GM12878 (cell line): ENCODE measurements at regions not wholly inside any gene's neighbourhood (a gene's known extent, or its start where the extent isn't known, plus 50 kb on each side); places are given as distances from the start of the nearest gene placed in this dataset.

Experiments used
- ATAC-seq: fragments of 200-7000 bp; cut with Tn5 transposase; 3 replicates; pipeline ENCODE4 v1.9.1; 2020; ENCODE audit warnings: mild to moderate bottlenecking, moderate library complexity
- BruUV-seq: library from RNA; stranded (reverse); fragments of 400-500 nt; replicated peaks from 2 replicates; lab custom pipeline; 2021; lab: Mats Ljungman, UMichigan
- CTCF ChIA-PET: fragments of 300-600 bp; sonication (Branson Sonifier 250); formaldehyde crosslinking; extraction: SDS; loops from one replicate; lab custom pipeline; 2021; ENCODE audit warnings: inconsistent platforms; lab: Yijun Ruan, JAX
- POLR2A ChIA-PET: fragments of 350-600 bp; formaldehyde crosslinking; extraction: SDS; loops from one replicate; lab custom pipeline; 2021; ENCODE audit warnings: inconsistent platforms; lab: Charles Lee
- RAD21 ChIA-PET: fragments of 300-600 bp; sonication (Branson Sonifier 250); formaldehyde crosslinking; loops from one replicate; lab custom pipeline; 2023; ENCODE audit warnings: antibody characterized with exemption; ENCODE audit not compliant: unreplicated experiment; lab: Charles Lee
- SMC1A ChIA-PET: fragments of 300-600 bp; sonication (Branson Sonifier 250); formaldehyde crosslinking; loops from one replicate; lab custom pipeline; 2023; ENCODE audit not compliant: unreplicated experiment, uncharacterized antibody; lab: Charles Lee
- DNase-seq: peaks from one replicate; pipeline ENCODE4 v3.0.0-alpha.2; 2011; ENCODE audit warnings: low read depth, low spot score
- FAIRE-seq: peaks from 3 replicates; lab custom pipeline; 2011; peaks lifted over from hg19 to GRCh38; lab: Jason Lieb, UNC
- H2AFZ ChIP-seq: 2 replicates; pipeline ENCODE4 v1.6.0; 2011; ENCODE audit warnings: low read depth, low read length, control low read depth; ENCODE audit not compliant: control insufficient read depth
- H3K27ac ChIP-seq: 2 replicates; pipeline ENCODE4 v1.5.1; 2011; ENCODE audit warnings: control low read depth; ENCODE audit not compliant: control insufficient read depth, insufficient read depth
- H3K27me3 ChIP-seq, 2 experiments: replicated peaks in 1 of 2; 2 replicates each; pipeline versions ENCODE4 v1.6.0 to v1.6.1; 2011; ENCODE audit warnings: low read length in 1 of 2; ENCODE audit not compliant: control insufficient read depth in 2 of 2, insufficient read depth in 2 of 2
- H3K36me3 ChIP-seq, 2 experiments: 2 replicates each; pipeline ENCODE4 v1.5.1; 2011; ENCODE audit warnings: low read length in 1 of 2; ENCODE audit not compliant: control insufficient read depth in 2 of 2, insufficient read depth in 2 of 2
- H3K4me1 ChIP-seq: 2 replicates; pipeline ENCODE4 v1.6.1; 2011; ENCODE audit warnings: mild to moderate bottlenecking, low read length, moderate library complexity, mixed read lengths; ENCODE audit not compliant: control insufficient read depth, insufficient read depth
- H3K4me2 ChIP-seq: 2 replicates; pipeline ENCODE4 v1.6.0; 2011; ENCODE audit warnings: control low read depth; ENCODE audit not compliant: control insufficient read depth, insufficient read depth
- H3K4me3 ChIP-seq: fragments of 200-600 bp; sonication (generic); 2 replicates; pipeline ENCODE4 v1.5.1; 2016
- H3K79me2 ChIP-seq: 2 replicates; pipeline ENCODE4 v1.6.0; 2011; ENCODE audit warnings: low read length; ENCODE audit not compliant: control insufficient read depth, insufficient read depth
- H3K9ac ChIP-seq: 2 replicates; pipeline ENCODE4 v1.8.0; 2011; ENCODE audit warnings: low read length, control low read depth, mixed read lengths; ENCODE audit not compliant: control insufficient read depth, insufficient read depth
- H3K9me3 ChIP-seq: replicated peaks from 3 replicates; pipeline ENCODE4 v1.5.1; 2011; ENCODE audit warnings: mild to moderate bottlenecking, low read length; ENCODE audit not compliant: control insufficient read depth, insufficient read depth
- H4K20me1 ChIP-seq: 2 replicates; pipeline ENCODE4 v1.6.0; 2011; ENCODE audit not compliant: control insufficient read depth, insufficient read depth
- BCLAF1 ChIP-seq: fragments of 450-650 bp; IDR thresholded peaks from 2 replicates; pipeline ENCODE4 v1.6.1; 2017; ENCODE audit warnings: antibody characterized with exemption, mild to moderate bottlenecking, moderate library complexity
- BMI1 ChIP-seq: fragments of 450-650 bp; IDR thresholded peaks from 2 replicates; pipeline ENCODE4 v1.6.1; 2016; ENCODE audit warnings: mild to moderate bottlenecking, moderate library complexity, borderline replicate concordance
- CREM ChIP-seq: IDR thresholded peaks from 2 replicates; pipeline ENCODE4 v1.6.1; 2014; ENCODE audit warnings: antibody characterized with exemption, low read depth
- EED ChIP-seq: sonication (generic); IDR thresholded peaks from 2 replicates; pipeline ENCODE4 v1.6.1; 2016; ENCODE audit warnings: antibody characterized with exemption, low read depth
- ESRRA ChIP-seq: IDR thresholded peaks from 2 replicates; pipeline ENCODE4 v1.6.1; 2012; ENCODE audit warnings: mild to moderate bottlenecking, low read length, improper control_type of control experiment
- FOS ChIP-seq: IDR thresholded peaks from 3 replicates; pipeline ENCODE4 v1.6.1; 2011; ENCODE audit warnings: borderline replicate concordance; ENCODE audit not compliant: insufficient read length; ENCODE audit errors: extremely low read depth
- IKZF1 ChIP-seq: fragments of 450-650 bp; conservative IDR thresholded peaks from 2 replicates; pipeline ENCODE4 v1.6.1; 2017; ENCODE audit warnings: antibody characterized with exemption, mild to moderate bottlenecking
- PRDM15 ChIP-seq: fragments of 450-650 bp; formaldehyde crosslinking; IDR thresholded peaks from 2 replicates; pipeline ENCODE4 v1.4.0; 2020; ENCODE audit warnings: mild to moderate bottlenecking, moderate library complexity
- SPI1 ChIP-seq: IDR thresholded peaks from 2 replicates; pipeline ENCODE4 v1.6.1; 2011; ENCODE audit warnings: low read depth, mild to moderate bottlenecking, low read length, moderate library complexity, borderline replicate concordance; ENCODE audit not compliant: insufficient read depth
- TCF12 ChIP-seq: IDR thresholded peaks from 2 replicates; pipeline ENCODE4 v1.6.1; 2011; ENCODE audit warnings: low read depth, mild to moderate bottlenecking, low read length
- WRNIP1 ChIP-seq: IDR thresholded peaks from 2 replicates; pipeline ENCODE4 v1.6.1; 2011; ENCODE audit warnings: low read depth, low read length, improper control_type of control experiment, borderline replicate concordance
- WGBS: methylation state at CpG from one replicate; pipeline ENCODE4 v1.1.6; 2016; ENCODE audit warnings: low lambda C conversion rate; ENCODE audit not compliant: insufficient replicate concordance, insufficient coverage; ENCODE audit errors: missing lambda C conversion rate; 5-methylcytosine and 5-hydroxymethylcytosine counted together
- in situ Hi-C: fragments of 300-500 bp; cut with MboI; formaldehyde crosslinking; loops from 9 replicates; pipeline ENCODE4 v1.14.3; 2018; ENCODE audit warnings: mixed read lengths
- intact Hi-C: fragments of 100-400 bp; cut with micrococcal nuclease; formaldehyde crosslinking; loops from one replicate; pipeline ENCODE4 v1.14.2; 2022; ENCODE audit not compliant: unreplicated experiment

DNA sequence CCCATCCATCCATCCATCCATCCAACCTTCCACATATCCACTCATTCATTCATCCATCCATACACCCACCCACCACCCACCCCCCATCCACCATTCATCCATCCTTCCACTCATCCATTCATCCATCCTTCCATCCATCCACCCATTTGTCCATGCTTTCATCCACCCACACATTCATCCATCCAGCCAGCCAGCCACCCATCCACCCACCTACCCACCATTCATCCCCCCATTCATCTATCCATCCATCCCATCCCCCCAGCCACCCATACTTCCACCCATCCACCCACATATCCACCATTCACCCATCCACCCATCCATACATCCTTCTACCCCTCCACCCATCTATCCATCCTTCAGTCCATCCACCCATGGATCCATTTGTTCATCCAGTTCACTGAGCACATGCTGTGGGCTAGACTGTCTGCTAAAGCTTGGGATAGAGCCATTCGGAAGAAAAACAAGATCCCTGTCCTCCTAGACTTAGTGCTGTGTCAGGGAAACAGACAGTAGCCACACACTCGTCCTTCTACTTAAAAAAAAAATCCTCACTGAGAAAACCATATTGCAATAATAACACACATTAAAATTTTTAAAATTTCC, 377.5 kb downstream of the ADGRD1 start:
- intact Hi-C loops: no loop called here
- no peaks in the 10 kb centered on the region for H3K27me3 ChIP-seq
- no peak overlapping the region for H3K9ac ChIP-seq
- no peak for FAIRE-seq
- H3K9me3 ChIP-seq: no peaks in the 10 kb centered on the region
- TF ChIP-seq SPI1: no peak
- no peak for TF ChIP-seq PRDM15 (CRISPR knock-in tag)
- TF ChIP-seq TCF12: no peak
- no peak for TF ChIP-seq FOS
- TF ChIP-seq CREM: no peak
- no peak for TF ChIP-seq IKZF1
- TF ChIP-seq BCLAF1: no peak
- no peak for TF ChIP-seq BMI1
- TF ChIP-seq WRNIP1: no peak
- TF ChIP-seq ESRRA: no peak
- no peak for TF ChIP-seq EED
- TF ChIP-seq, all 136 proteins: peak for 0
- H3K36me3 ChIP-seq: no peaks in the 10 kb centered on the region
- H3K4me1 ChIP-seq: no peaks in the 10 kb centered on the region
- RAD21 ChIA-PET: no interaction called here
- no TSS peak for BruUV-seq
- no peak overlapping the region for H3K4me2 ChIP-seq
- DNase-seq (no peak), ATAC-seq (no peak)
- SMC1A ChIA-PET: no interaction called here
- no peaks in the 10 kb centered on the region for H4K20me1 ChIP-seq
- POLR2A ChIA-PET: no interaction called here
- no peaks in the 10 kb centered on the region for H3K79me2 ChIP-seq
- H2AFZ ChIP-seq: no peak overlapping the region
- CTCF ChIA-PET: no interaction called here
- in situ Hi-C loops: loop anchor here (5.0 kb wide), 1 partner anchor 296 kb away; no protein-coding TSS in a partner anchor
- H3K27ac ChIP-seq: no peak overlapping the region
- 27% methylated on average over 2 of the region's 2 CpGs for WGBS
- no peak overlapping the region for H3K4me3 ChIP-seq
